HepG2 (cell line): ENCODE measurements at regions not wholly inside any gene's neighbourhood (a gene's known extent, or its start where the extent isn't known, plus 50 kb on each side); places are given as distances from the start of the nearest gene placed in this dataset.

Source experiments
- KLF12 ChIP-seq: sonication (generic); formaldehyde crosslinking; IDR thresholded peaks from 2 replicates; pipeline ENCODE4 v1.4.0; 2020; ENCODE audit warnings: missing genetic modification reagents, borderline replicate concordance
- ZHX1 ChIP-seq: sonication (generic); formaldehyde crosslinking; IDR thresholded peaks from 2 replicates; pipeline ENCODE4 v1.8.1; 2022; ENCODE audit warnings: low read depth, mild to moderate bottlenecking, missing genetic modification reagents

- TF ChIP-seq KLF12 (no peak), ZHX1 (CRISPR knock-in tag) (no peak)
Measured at GRCh38 chr2:155690785-155691184, 641.7 kb downstream of the NR4A2 start.
